Prostate gland (tissue), 2 donors: ENCODE measurements at regions not wholly inside any gene's neighbourhood (a gene's known extent, or its start where the extent isn't known, plus 50 kb on each side); places are given as distances from the start of the nearest gene placed in this dataset.
"Not testable (repeated sequence)": the region's sequence is repeated elsewhere in the genome, so short reads cannot be mapped to it uniquely, and the experiment has no call there.

Source experiments
- DNase-seq: peaks from one replicate; pipeline ENCODE4 v3.0.0-alpha.2; 2019; ENCODE audit warnings: low spot score
- H3K27ac ChIP-seq, 2 donors: fragments of 200-600 bp; sonication (generic); 2 replicates each; pipeline ENCODE4 v1.5.1; 2017 to 2019
- H3K27me3 ChIP-seq: fragments of 200-600 bp; sonication (generic); replicated peaks from 2 replicates; pipeline ENCODE4 v1.5.1; 2019; ENCODE audit not compliant: insufficient read depth
- H3K36me3 ChIP-seq, 2 donors: fragments of 200-600 bp; sonication (generic); 1 replicate in 1 of 2; 2 replicates in 1 of 2; pipeline versions ENCODE4 v1.5.1 to v1.8.1; 2017 to 2019
- H3K4me1 ChIP-seq: fragments of 200-600 bp; sonication (generic); replicated peaks from 2 replicates; pipeline ENCODE4 v1.5.1; 2019
- H3K4me3 ChIP-seq, 2 donors: fragments of 200-600 bp; sonication (generic); 2 replicates each; pipeline ENCODE4 v1.5.1; 2017 to 2019
- H3K9me3 ChIP-seq: fragments of 200-600 bp; sonication (generic); 2 replicates; pipeline ENCODE4 v1.5.1; 2017
- POLR2A ChIP-seq: fragments of 450-650 bp; IDR thresholded peaks from one replicate; pipeline ENCODE4 v1.6.1; 2016; ENCODE audit warnings: antibody characterized with exemption, mild to moderate bottlenecking
- POLR2AphosphoS5 ChIP-seq: sonication (generic); formaldehyde crosslinking; IDR thresholded peaks from one replicate; pipeline ENCODE4 v1.6.1; 2017; ENCODE audit warnings: antibody characterized with exemption
- WGBS: methylation state at CpG from one replicate; pipeline ENCODE4 v1.1.5; 2018; 5-methylcytosine and 5-hydroxymethylcytosine counted together
- intact Hi-C: fragments of 100-400 bp; cut with DNase I; formaldehyde crosslinking; loops from one replicate; pipeline ENCODE4 v1.14.2; 2022
- TF ChIP-seq, protein P1 (sequence below), 4 experiments: fragments of 200-600 bp in 2 of 4; fragments of 450-650 bp in 2 of 4; sonication (generic) in 2 of 4; IDR thresholded peaks; 1 replicate in 3 of 4; 2 replicates in 1 of 4; pipeline ENCODE4 v1.5.1; 2016 to 2019; ENCODE audit warnings: antibody characterized with exemption in 4 of 4, mild to moderate bottlenecking in 2 of 4, moderate library complexity in 2 of 4

DNA sequence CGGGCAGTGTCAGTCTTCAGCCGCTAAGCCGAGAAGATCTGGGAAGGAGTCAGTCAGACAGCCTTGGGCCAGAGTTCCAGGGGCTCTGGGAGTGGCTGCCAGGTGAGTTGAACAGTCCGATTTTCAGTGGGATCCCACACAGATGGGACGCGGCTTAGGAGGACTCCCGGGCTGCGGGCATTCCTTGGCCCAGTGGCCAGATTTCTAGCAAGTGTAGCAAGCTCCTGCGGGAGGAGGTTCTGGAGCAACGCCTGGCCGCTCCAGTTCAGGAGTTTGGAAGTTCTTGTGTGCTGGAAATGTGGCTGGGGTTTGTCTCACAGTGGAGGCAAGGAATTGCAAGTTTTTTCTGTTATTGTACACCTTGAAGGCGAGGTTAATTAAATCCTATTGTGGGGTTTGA is 414.0 kb upstream of the EPHA7 start:
- H3K27ac ChIP-seq, H3K9me3 ChIP-seq, H3K4me3 ChIP-seq, H3K4me1 ChIP-seq, H3K27me3 ChIP-seq, H3K36me3 ChIP-seq, intact Hi-C loops, DNase-seq: not testable (repeated sequence)
- 84% methylated on average over 12 of the region's 12 CpGs for WGBS

DNA sequence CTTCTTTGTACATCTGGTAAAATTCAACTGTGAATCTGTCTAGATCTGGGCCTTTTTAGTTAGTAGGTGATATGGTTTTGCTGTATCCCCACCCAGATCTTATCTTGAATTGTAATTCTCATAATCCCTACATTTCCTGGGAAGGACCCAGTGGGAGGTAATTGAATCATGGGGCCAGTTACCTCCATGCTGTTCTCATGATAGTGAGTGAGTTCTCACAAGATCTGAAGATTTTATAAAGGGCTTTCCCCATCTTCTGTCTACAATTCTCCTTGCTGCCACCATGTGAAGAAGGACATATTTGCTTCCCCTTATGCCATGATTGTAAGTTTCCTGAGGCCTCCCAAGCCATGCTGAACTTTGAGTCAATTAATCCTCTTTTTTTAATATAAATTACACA is 410.4 kb upstream of the EPHA7 start:
- H3K4me1 ChIP-seq, H3K9me3 ChIP-seq, intact Hi-C loops, H3K27ac ChIP-seq, H3K4me3 ChIP-seq, H3K36me3 ChIP-seq, DNase-seq, H3K27me3 ChIP-seq: not testable (repeated sequence)

DNA sequence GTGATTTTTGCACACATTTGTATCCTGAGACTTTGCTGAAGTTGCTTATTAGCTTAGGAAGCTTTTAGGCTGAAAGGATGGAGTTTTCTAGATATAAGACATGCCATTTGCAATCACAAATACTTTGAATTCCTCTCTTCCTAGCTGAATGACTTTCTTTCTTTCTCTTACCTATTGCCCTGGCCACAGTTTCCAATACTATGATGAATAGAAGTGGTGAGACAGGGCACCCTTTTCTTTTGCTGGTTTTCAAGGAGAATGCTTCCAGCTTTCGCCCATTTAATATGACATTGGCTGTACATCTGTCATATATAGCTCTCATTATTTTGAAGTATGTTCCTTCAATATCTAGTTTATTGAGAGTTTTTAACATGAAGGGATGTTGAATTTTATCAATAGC is 409.6 kb upstream of the EPHA7 start:
- Histone ChIP-seq H3K27ac (no peak overlapping the region), H3K9me3 (no peaks in the 10 kb centered on the region), H3K27me3 (no peaks in the 10 kb centered on the region), H3K4me1 (no peaks in the 10 kb centered on the region), H3K4me3 (no peak overlapping the region), H3K36me3 (no peaks in the 10 kb centered on the region)
- intact Hi-C loops: no loop called here
- 100% methylated on average over 1 of the region's 1 CpG for WGBS
- no peak for DNase-seq
- TF ChIP-seq POLR2AphosphoS5: no peak
- no peak for TF ChIP-seq POLR2A
- TF ChIP-seq, protein P1, sequence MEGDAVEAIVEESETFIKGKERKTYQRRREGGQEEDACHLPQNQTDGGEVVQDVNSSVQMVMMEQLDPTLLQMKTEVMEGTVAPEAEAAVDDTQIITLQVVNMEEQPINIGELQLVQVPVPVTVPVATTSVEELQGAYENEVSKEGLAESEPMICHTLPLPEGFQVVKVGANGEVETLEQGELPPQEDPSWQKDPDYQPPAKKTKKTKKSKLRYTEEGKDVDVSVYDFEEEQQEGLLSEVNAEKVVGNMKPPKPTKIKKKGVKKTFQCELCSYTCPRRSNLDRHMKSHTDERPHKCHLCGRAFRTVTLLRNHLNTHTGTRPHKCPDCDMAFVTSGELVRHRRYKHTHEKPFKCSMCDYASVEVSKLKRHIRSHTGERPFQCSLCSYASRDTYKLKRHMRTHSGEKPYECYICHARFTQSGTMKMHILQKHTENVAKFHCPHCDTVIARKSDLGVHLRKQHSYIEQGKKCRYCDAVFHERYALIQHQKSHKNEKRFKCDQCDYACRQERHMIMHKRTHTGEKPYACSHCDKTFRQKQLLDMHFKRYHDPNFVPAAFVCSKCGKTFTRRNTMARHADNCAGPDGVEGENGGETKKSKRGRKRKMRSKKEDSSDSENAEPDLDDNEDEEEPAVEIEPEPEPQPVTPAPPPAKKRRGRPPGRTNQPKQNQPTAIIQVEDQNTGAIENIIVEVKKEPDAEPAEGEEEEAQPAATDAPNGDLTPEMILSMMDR (IDR thresholded peaks at IDR 0.05): no peak

DNA sequence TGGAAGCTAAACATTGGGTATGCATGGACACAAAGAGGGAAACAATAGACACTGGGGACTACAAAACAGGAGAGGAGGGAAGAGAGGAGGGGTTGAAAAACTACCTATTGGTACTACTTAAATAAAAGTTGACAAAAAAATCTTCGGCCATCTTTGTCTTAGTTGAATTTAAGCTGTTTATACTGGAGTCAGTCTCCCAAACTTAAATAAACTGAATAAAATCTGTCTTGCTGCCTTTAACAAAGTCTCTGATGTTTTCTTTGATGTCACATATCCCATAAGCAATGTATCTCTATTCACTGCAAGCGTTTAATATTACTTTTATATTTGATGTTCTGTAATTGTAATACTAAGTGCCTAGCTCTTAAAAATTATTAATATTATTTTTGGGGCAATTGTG is 409.2 kb upstream of the EPHA7 start:
- H3K4me1 ChIP-seq: no peaks in the 10 kb centered on the region
- TF ChIP-seq POLR2A: no peak
- no peak for TF ChIP-seq POLR2AphosphoS5
- TF ChIP-seq, protein P1 (IDR thresholded peaks at IDR 0.05): no peak
- no peak overlapping the region for H3K27ac ChIP-seq
- H3K9me3 ChIP-seq: no peaks in the 10 kb centered on the region
- WGBS: 83% methylated on average over 2 of the region's 2 CpGs
- no peak overlapping the region for H3K4me3 ChIP-seq
- no peak for DNase-seq
- H3K36me3 ChIP-seq: no peaks in the 10 kb centered on the region
- no peaks in the 10 kb centered on the region for H3K27me3 ChIP-seq
- intact Hi-C loops: no loop called here

DNA sequence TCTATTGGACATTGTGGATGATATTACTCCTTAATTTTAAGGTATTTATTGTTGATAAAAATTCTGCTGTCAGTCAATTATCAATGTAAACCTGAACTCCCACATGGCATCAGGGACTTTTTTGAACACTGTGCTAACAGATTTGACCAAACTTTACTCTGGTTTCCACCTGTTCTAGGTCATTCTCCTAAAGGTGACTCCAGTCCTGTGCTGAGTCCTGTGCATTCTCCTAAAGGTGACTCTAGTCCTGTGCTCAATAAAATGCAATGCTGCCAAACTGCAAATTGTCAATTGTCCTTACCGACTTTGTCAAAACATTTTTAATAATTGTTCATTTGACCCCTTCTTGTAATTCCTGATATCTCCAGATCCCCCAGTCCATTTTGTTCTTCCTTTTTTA is 408.4 kb upstream of the EPHA7 start:
- no peaks in the 10 kb centered on the region for H3K4me1 ChIP-seq
- TF ChIP-seq, protein P1 (IDR thresholded peaks at IDR 0.05): no peak
- TF ChIP-seq POLR2AphosphoS5: no peak
- no peak for TF ChIP-seq POLR2A
- WGBS: 96% methylated on average over 1 of the region's 1 CpG
- intact Hi-C loops: no loop called here
- no peak overlapping the region for H3K4me3 ChIP-seq
- H3K36me3 ChIP-seq: no peaks in the 10 kb centered on the region
- no peak for DNase-seq
- H3K27me3 ChIP-seq: no peaks in the 10 kb centered on the region
- H3K27ac ChIP-seq: no peak overlapping the region
- H3K9me3 ChIP-seq: no peaks in the 10 kb centered on the region

DNA sequence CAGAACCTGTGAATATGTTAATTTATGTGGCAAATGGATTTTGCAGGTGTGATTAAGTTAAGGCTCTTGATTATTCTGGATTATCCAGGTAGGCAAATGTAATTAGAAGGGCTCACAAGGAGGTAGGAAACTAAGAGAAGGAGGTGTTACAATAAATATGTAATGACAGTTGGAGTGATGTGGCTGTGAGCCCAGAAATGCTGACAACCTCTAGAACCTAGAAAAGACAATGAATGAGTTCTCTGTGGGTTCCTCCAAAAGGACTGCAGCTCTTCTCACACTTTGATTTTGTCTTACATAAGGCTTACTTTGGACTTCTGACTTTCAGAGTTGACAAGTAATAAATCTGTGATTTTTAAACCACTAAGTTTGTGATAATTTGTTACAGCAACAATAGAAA is 406.6 kb upstream of the EPHA7 start:
- DNase-seq: no peak
- intact Hi-C loops: no loop called here
- H3K27me3 ChIP-seq: no peaks in the 10 kb centered on the region
- H3K4me1 ChIP-seq: no peaks in the 10 kb centered on the region
- no peaks in the 10 kb centered on the region for H3K36me3 ChIP-seq
- no peak overlapping the region for H3K27ac ChIP-seq
- no peak overlapping the region for H3K4me3 ChIP-seq
- H3K9me3 ChIP-seq: no peaks in the 10 kb centered on the region
- TF ChIP-seq POLR2AphosphoS5: no peak
- TF ChIP-seq, protein P1 (IDR thresholded peaks at IDR 0.05): no peak
- TF ChIP-seq POLR2A: no peak
